Fibroblast of lung (primary cell): ENCODE measurements at regions not wholly inside any gene's neighbourhood (a gene's known extent, or its start where the extent isn't known, plus 50 kb on each side); places are given as distances from the start of the nearest gene placed in this dataset.

Experiments
- CTCF ChIP-seq, 2 donors: IDR thresholded peaks in 1 of 2; conservative IDR thresholded peaks in 1 of 2; 1 replicate in 1 of 2; 2 replicates in 1 of 2; pipeline ENCODE4 v1.5.1; 2011 to 2012; ENCODE audit warnings: low read length in 2 of 2, control low read depth in 1 of 2, inconsistent platforms in 1 of 2, low read depth in 1 of 2, mild to moderate bottlenecking in 1 of 2
- EZH2 ChIP-seq: IDR thresholded peaks from 2 replicates; pipeline ENCODE4 v1.5.1; 2012; ENCODE audit warnings: low read length, control low read depth, mild to moderate bottlenecking; ENCODE audit errors: missing control alignments

GRCh38 chr10:10056961-10057360, 960.7 kb upstream of the CELF2 start:
- TF ChIP-seq EZH2 (no peak), CTCF (conservative IDR thresholded peaks at IDR 0.05 in 1 of 2, IDR thresholded peaks at IDR 0.05 in 1 of 2; ENCODE audit: low read depth in 1 of 2, low read length in 2 of 2) (peak in 1 of 2 donors; percentile 18)
